MCF 10A (cell line): ENCODE measurements at regions not wholly inside any gene's neighbourhood (a gene's known extent, or its start where the extent isn't known, plus 50 kb on each side); places are given as distances from the start of the nearest gene placed in this dataset.

ENCODE experiments used
- BruUV-seq: library from RNA; stranded (reverse); fragments of 400-500 nt; replicated peaks from 2 replicates; lab custom pipeline; 2021; lab: Mats Ljungman, UMichigan
- CTCF ChIA-PET: fragments of 300-600 bp; sonication (Branson Sonifier 250); formaldehyde crosslinking; extraction: SDS; loops from one replicate; lab custom pipeline; 2021; ENCODE audit warnings: antibody characterized with exemption, inconsistent platforms; lab: Yijun Ruan, JAX
- POLR2A ChIA-PET: fragments of 300-600, 350-650 bp; sonication (Branson Sonifier 250); formaldehyde crosslinking; extraction: SDS; loops from one replicate; lab custom pipeline; 2020; ENCODE audit warnings: antibody characterized with exemption, inconsistent platforms; lab: Yijun Ruan, JAX
- DNase-seq: peaks from one replicate; pipeline ENCODE4 v3.0.0-alpha.2; 2018; ENCODE audit not compliant: unreplicated experiment
- H3K27ac Mint-ChIP-seq: one replicate; pipeline ENCODE4 v1.8.0; 2022; ENCODE audit warnings: mild to moderate bottlenecking, low read depth, mixed read lengths; ENCODE audit not compliant: unreplicated experiment
- H3K27me3 Mint-ChIP-seq: one replicate; pipeline ENCODE4 v1.8.0; 2022; ENCODE audit warnings: mixed read lengths; ENCODE audit not compliant: insufficient read depth, unreplicated experiment
- H3K36me3 Mint-ChIP-seq: one replicate; pipeline ENCODE4 v1.8.0; 2022; ENCODE audit warnings: mild to moderate bottlenecking, moderate library complexity, mixed read lengths; ENCODE audit not compliant: insufficient read depth, unreplicated experiment
- H3K4me1 Mint-ChIP-seq: one replicate; pipeline ENCODE4 v1.8.0; 2022; ENCODE audit warnings: mixed read lengths; ENCODE audit not compliant: insufficient read depth, unreplicated experiment
- H3K4me3 Mint-ChIP-seq: one replicate; pipeline ENCODE4 v1.8.0; 2022; ENCODE audit warnings: mild to moderate bottlenecking, moderate library complexity, mixed read lengths; ENCODE audit not compliant: unreplicated experiment
- H3K9me3 Mint-ChIP-seq: one replicate; pipeline ENCODE4 v1.8.0; 2022; ENCODE audit warnings: mixed read lengths; ENCODE audit not compliant: unreplicated experiment
- CTCF ChIP-seq: fragments of 200-600 bp; IDR thresholded peaks from one replicate; pipeline ENCODE4 v1.8.0; 2022; ENCODE audit warnings: antibody characterized with exemption, mild to moderate bottlenecking; ENCODE audit not compliant: unreplicated experiment
- intact Hi-C: fragments of 100-400 bp; cut with micrococcal nuclease; formaldehyde crosslinking; loops from 2 replicates; pipeline ENCODE4 v1.14.1; 2022

- intact Hi-C loops: loop anchor here (10.0 kb wide), 1 partner anchor 309 kb away; no protein-coding TSS in a partner anchor
- no peak overlapping the region for H3K4me3 Mint-ChIP-seq
- H3K9me3 Mint-ChIP-seq: no peaks in the 10 kb centered on the region
- no peak for DNase-seq
- BruUV-seq: no TSS peak
- no peak for TF ChIP-seq CTCF
- POLR2A ChIA-PET: no interaction called here
- H3K4me1 Mint-ChIP-seq: no peaks in the 10 kb centered on the region
- H3K27ac Mint-ChIP-seq: no peak overlapping the region
- H3K27me3 Mint-ChIP-seq: peaks cover 34% of the 10 kb centered on the region
- CTCF ChIA-PET: no interaction called here
- no peaks in the 10 kb centered on the region for H3K36me3 Mint-ChIP-seq
Observed at GRCh38 chr14:26175658-26176057, 422.2 kb downstream of the NOVA1 start.

- Mint-ChIP-seq H3K27ac (no peak overlapping the region), H3K4me3 (no peak overlapping the region), H3K4me1 (no peaks in the 10 kb centered on the region), H3K27me3 (peaks cover 34% of the 10 kb centered on the region), H3K9me3 (no peaks in the 10 kb centered on the region), H3K36me3 (no peaks in the 10 kb centered on the region)
- POLR2A ChIA-PET: interaction anchor here (0.6 to 1.5 kb wide), 5 partner anchors 9 to 1381 kb away, joined by 3 to 4 read pairs (median 3); no protein-coding TSS in a partner anchor
- BruUV-seq: no TSS peak
- CTCF ChIA-PET: interaction anchor here (0.5 to 2.3 kb wide), 3 partner anchors 11 to 1806 kb away, joined by 3 to 10 read pairs (median 3); partner anchors contain the start of gene NFATC4
- no peak for DNase-seq
- intact Hi-C loops: loop anchor here (10.0 kb wide), 1 partner anchor 310 kb away; no protein-coding TSS in a partner anchor
- TF ChIP-seq CTCF: no peak
Observed at GRCh38 chr14:26174395-26174794, 423.4 kb downstream of the NOVA1 start.

GRCh38 chr14:26173581-26174110, 424.2 kb downstream of the NOVA1 start:
- Mint-ChIP-seq H3K27ac (no peak overlapping the region), H3K9me3 (no peaks in the 10 kb centered on the region), H3K4me1 (no peaks in the 10 kb centered on the region), H3K4me3 (no peak overlapping the region), H3K36me3 (no peaks in the 10 kb centered on the region), H3K27me3 (peaks cover 34% of the 10 kb centered on the region)
- TF ChIP-seq CTCF: no peak
- POLR2A ChIA-PET: interaction anchor here (0.6 to 1.5 kb wide), 5 partner anchors 9 to 1381 kb away, joined by 3 to 4 read pairs (median 3); no protein-coding TSS in a partner anchor
- no peak for DNase-seq
- intact Hi-C loops: loop anchor here (10.0 kb wide), 1 partner anchor 311 kb away; no protein-coding TSS in a partner anchor
- CTCF ChIA-PET: interaction anchor here (0.5 to 2.3 kb wide), 2 partner anchors 10 to 133 kb away, joined by 3 to 10 read pairs; no protein-coding TSS in a partner anchor
- BruUV-seq: no TSS peak

GRCh38 chr14:26172396-26172795, 425.4 kb downstream of the NOVA1 start:
- no peak for TF ChIP-seq CTCF
- Mint-ChIP-seq H3K9me3 (no peaks in the 10 kb centered on the region), H3K4me1 (no peaks in the 10 kb centered on the region), H3K4me3 (no peak overlapping the region), H3K27ac (no peak overlapping the region), H3K36me3 (no peaks in the 10 kb centered on the region), H3K27me3 (peaks cover 34% of the 10 kb centered on the region)
- POLR2A ChIA-PET: no interaction called here
- CTCF ChIA-PET: interaction anchor here (1.1 kb wide), 1 partner anchor 34 kb away, joined by 3 read pairs; no protein-coding TSS in a partner anchor
- intact Hi-C loops: loop anchor here (10.0 kb wide), 1 partner anchor 312 kb away; no protein-coding TSS in a partner anchor
- no TSS peak for BruUV-seq
- no peak for DNase-seq
